ENCODE measurements at regions not wholly inside any gene's neighbourhood (a gene's known extent, or its start where the extent isn't known, plus 50 kb on each side); places are given as distances from the start of the nearest gene placed in this dataset.

DNA sequence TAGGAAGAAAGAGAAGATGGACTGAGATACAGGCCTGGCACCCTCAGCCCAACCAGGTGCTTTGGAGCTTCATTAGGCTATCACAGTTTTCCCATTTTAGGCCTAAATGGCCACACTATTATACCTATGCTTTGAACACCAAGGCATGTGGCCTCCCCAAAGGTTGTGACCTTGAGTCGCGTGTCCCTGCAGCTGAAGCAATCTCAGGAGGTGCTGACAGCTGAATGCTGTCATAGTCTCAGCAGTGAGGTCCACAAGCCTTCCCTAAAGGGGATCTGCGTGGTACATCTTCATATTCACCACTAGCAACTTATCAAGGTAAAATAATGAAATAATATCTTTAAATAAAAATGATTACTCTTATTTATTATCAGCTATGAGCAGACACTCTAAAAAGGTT is 707.9 kb upstream of the NRSN1 start:
- BruUV-seq (replicated peaks), result no TSS peak
- Histone ChIP-seq H2AFZ (ENCODE audit: low read depth, low read length) (no peak overlapping the region), H3K9ac (replicated peaks; ENCODE audit: extremely low read depth, insufficient read depth, low read length) (no peak overlapping the region), H4K20me1 (replicated peaks; ENCODE audit: control insufficient read depth, extremely low read depth, insufficient read depth, low read length) (no peaks in the 10 kb centered on the region), H3K9me3 (replicated peaks; ENCODE audit: control insufficient read depth, insufficient read depth, low read length) (no peaks in the 10 kb centered on the region), H3K4me2 (ENCODE audit: insufficient read depth, low read length) (no peak overlapping the region), H3K4me1 (ENCODE audit: control insufficient read depth, extremely low read depth, insufficient read depth, low read length) (peaks cover 6% of the 10 kb centered on the region), H3K27me3 (ENCODE audit: control insufficient read depth in 2 of 2, insufficient read depth in 2 of 2, low read length in 2 of 2) (no peaks in the 10 kb centered on the region), H3K27ac (ENCODE audit: insufficient read depth, low read depth, low read length) (no peak overlapping the region), H3K4me3 (replicated peaks in 1 of 3; ENCODE audit: insufficient read depth in 1 of 3, low read depth in 1 of 3, low read length in 3 of 3) (no peak overlapping the region), H3K9me1 (replicated peaks; ENCODE audit: control insufficient read depth, extremely low read depth, insufficient read depth, low read length) (no peaks in the 10 kb centered on the region), H3K79me2 (ENCODE audit: control insufficient read depth, insufficient read depth, low read length) (no peaks in the 10 kb centered on the region), H3K36me3 (ENCODE audit: control insufficient read depth in 2 of 2, extremely low read depth in 1 of 2, insufficient read depth in 2 of 2, low read length in 2 of 2) (no peaks in the 10 kb centered on the region)
- intact Hi-C loops (cut with micrococcal nuclease), result no loop called here
- FAIRE-seq, result no peak
- TF ChIP-seq, protein P1, sequence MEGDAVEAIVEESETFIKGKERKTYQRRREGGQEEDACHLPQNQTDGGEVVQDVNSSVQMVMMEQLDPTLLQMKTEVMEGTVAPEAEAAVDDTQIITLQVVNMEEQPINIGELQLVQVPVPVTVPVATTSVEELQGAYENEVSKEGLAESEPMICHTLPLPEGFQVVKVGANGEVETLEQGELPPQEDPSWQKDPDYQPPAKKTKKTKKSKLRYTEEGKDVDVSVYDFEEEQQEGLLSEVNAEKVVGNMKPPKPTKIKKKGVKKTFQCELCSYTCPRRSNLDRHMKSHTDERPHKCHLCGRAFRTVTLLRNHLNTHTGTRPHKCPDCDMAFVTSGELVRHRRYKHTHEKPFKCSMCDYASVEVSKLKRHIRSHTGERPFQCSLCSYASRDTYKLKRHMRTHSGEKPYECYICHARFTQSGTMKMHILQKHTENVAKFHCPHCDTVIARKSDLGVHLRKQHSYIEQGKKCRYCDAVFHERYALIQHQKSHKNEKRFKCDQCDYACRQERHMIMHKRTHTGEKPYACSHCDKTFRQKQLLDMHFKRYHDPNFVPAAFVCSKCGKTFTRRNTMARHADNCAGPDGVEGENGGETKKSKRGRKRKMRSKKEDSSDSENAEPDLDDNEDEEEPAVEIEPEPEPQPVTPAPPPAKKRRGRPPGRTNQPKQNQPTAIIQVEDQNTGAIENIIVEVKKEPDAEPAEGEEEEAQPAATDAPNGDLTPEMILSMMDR (IDR thresholded peaks at IDR 0.05; ENCODE audit: extremely low read depth in 1 of 2, insufficient read depth in 1 of 2, low read depth in 1 of 2, low read length in 2 of 2), result no peak
- no peak for TF ChIP-seq FOS (IDR thresholded peaks at IDR 0.05; ENCODE audit: borderline replicate concordance, insufficient read depth, low read length)
- DNase-seq (ENCODE audit: low read depth, low spot score), result no peak
- POLR2A ChIA-PET, result no interaction called here
- CTCF ChIA-PET, result no interaction called here
- dilution Hi-C loops (cut with MboI; ENCODE audit: extremely low pct_ligation_motif_present, low sequenced_read_pairs), result no loop called here

DNA sequence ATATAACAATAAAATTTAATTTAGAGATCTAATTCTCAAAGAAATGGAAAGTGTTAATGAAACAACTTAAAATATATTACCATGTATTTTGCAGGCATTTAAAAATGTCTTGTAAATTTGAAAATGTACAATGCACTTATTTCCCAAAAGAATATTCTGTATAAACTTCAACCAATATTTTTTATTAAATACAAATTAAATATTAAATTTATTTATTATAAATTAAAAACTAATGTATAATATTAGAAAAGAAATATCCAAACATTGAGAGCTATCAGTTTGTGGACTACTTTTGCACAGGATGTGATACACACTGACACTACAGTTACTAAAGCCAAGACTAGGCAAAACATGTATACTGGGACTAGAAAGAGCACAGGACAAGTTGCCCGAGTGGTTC is 707.0 kb upstream of the NRSN1 start:
- no peak overlapping the region for H3K9ac ChIP-seq (replicated peaks; ENCODE audit: extremely low read depth, insufficient read depth, low read length)
- no peak overlapping the region for H2AFZ ChIP-seq (ENCODE audit: low read depth, low read length)
- no peaks in the 10 kb centered on the region for H3K36me3 ChIP-seq (ENCODE audit: control insufficient read depth in 2 of 2, extremely low read depth in 1 of 2, insufficient read depth in 2 of 2, low read length in 2 of 2)
- BruUV-seq (replicated peaks), result no TSS peak
- H3K9me3 ChIP-seq (replicated peaks; ENCODE audit: control insufficient read depth, insufficient read depth, low read length), result no peaks in the 10 kb centered on the region
- no peak overlapping the region for H3K27ac ChIP-seq (ENCODE audit: insufficient read depth, low read depth, low read length)
- H3K9me1 ChIP-seq (replicated peaks; ENCODE audit: control insufficient read depth, extremely low read depth, insufficient read depth, low read length), result no peaks in the 10 kb centered on the region
- H3K4me1 ChIP-seq (ENCODE audit: control insufficient read depth, extremely low read depth, insufficient read depth, low read length), result no peaks in the 10 kb centered on the region
- H3K79me2 ChIP-seq (ENCODE audit: control insufficient read depth, insufficient read depth, low read length), result no peaks in the 10 kb centered on the region
- H3K27me3 ChIP-seq (ENCODE audit: control insufficient read depth in 2 of 2, insufficient read depth in 2 of 2, low read length in 2 of 2), result no peaks in the 10 kb centered on the region
- H3K4me3 ChIP-seq (replicated peaks in 1 of 3; ENCODE audit: insufficient read depth in 1 of 3, low read depth in 1 of 3, low read length in 3 of 3), result no peak overlapping the region
- POLR2A ChIA-PET, result no interaction called here
- no peak for FAIRE-seq
- DNase-seq (ENCODE audit: low read depth, low spot score), result no peak
- H3K4me2 ChIP-seq (ENCODE audit: insufficient read depth, low read length), result no peak overlapping the region
- TF ChIP-seq POLR2A (IDR thresholded peaks at IDR 0.05; ENCODE audit: low read depth, low read length) (no peak), POLR2AphosphoS5 (IDR thresholded peaks at IDR 0.05; ENCODE audit: insufficient read depth, low read depth, low read length) (no peak), EZH2 (IDR thresholded peaks at IDR 0.05; ENCODE audit: borderline replicate concordance, low read depth, low read length, severe bottlenecking) (no peak), FOS (IDR thresholded peaks at IDR 0.05; ENCODE audit: borderline replicate concordance, insufficient read depth, low read length) (no peak), GATA2 (IDR thresholded peaks at IDR 0.05; ENCODE audit: insufficient read depth, insufficient read length, low read depth, low read length) (no peak), MYC (IDR thresholded peaks at IDR 0.05; ENCODE audit: low read depth, low read length) (no peak)
- TF ChIP-seq, protein P2, sequence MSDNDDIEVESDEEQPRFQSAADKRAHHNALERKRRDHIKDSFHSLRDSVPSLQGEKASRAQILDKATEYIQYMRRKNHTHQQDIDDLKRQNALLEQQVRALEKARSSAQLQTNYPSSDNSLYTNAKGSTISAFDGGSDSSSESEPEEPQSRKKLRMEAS (IDR thresholded peaks at IDR 0.05; ENCODE audit: insufficient read depth, insufficient read length), result no peak
- TF ChIP-seq, protein P1 (IDR thresholded peaks at IDR 0.05; ENCODE audit: extremely low read depth in 1 of 2, insufficient read depth in 1 of 2, low read depth in 1 of 2, low read length in 2 of 2), result no peak
- CTCF ChIA-PET, result no interaction called here
- H4K20me1 ChIP-seq (replicated peaks; ENCODE audit: control insufficient read depth, extremely low read depth, insufficient read depth, low read length), result no peaks in the 10 kb centered on the region
- dilution Hi-C loops (cut with MboI; ENCODE audit: extremely low pct_ligation_motif_present, low sequenced_read_pairs), result no loop called here
- intact Hi-C loops (cut with micrococcal nuclease), result no loop called here
